GM19240 (cell line): ENCODE measurements at regions not wholly inside any gene's neighbourhood (a gene's known extent, or its start where the extent isn't known, plus 50 kb on each side); places are given as distances from the start of the nearest gene placed in this dataset.

Experiments
- DNase-seq: peaks from one replicate; pipeline ENCODE4 v3.0.0; 2011; ENCODE audit warnings: low spot score; ENCODE audit not compliant: insufficient read length

- no peak for DNase-seq
These were observed 354.2 kb downstream of the FBXO15 start for GRCh38 chr18:73793386-73793785.

- no peak for DNase-seq
These were observed 356.6 kb downstream of the FBXO15 start for GRCh38 chr18:73791081-73791480.

- DNase-seq = no peak
These were observed 357.0 kb downstream of the FBXO15 start for GRCh38 chr18:73790587-73790986.

- DNase-seq = no peak
These were observed 360.3 kb downstream of the FBXO15 start for GRCh38 chr18:73787316-73787715.

GRCh38 chr18:73785300-73785699 is 362.3 kb downstream of the FBXO15 start:
- DNase-seq = no peak

GRCh38 chr18:73784853-73785252 is 362.8 kb downstream of the FBXO15 start:
- DNase-seq = no peak

GRCh38 chr18:73782405-73782804 is 365.2 kb downstream of the FBXO15 start:
- no peak for DNase-seq

GRCh38 chr18:73780218-73780617 is 367.4 kb downstream of the FBXO15 start:
- DNase-seq = no peak

GRCh38 chr18:73778032-73778359 is 369.6 kb downstream of the FBXO15 start:
- no peak for DNase-seq

GRCh38 chr18:73777356-73778031 is 370.1 kb downstream of the FBXO15 start:
- DNase-seq = no peak

- DNase-seq = no peak
These were observed 372.7 kb downstream of the FBXO15 start for GRCh38 chr18:73774811-73775509.

- DNase-seq = no peak
These were observed 379.6 kb downstream of the FBXO15 start for GRCh38 chr18:73768043-73768442.

- DNase-seq = no peak
These were observed 380.6 kb downstream of the FBXO15 start for GRCh38 chr18:73766910-73767515.

- no peak for DNase-seq
These were observed 389.2 kb downstream of the FBXO15 start for GRCh38 chr18:73758446-73758845.

GRCh38 chr18:73756256-73757091 is 391.2 kb downstream of the FBXO15 start:
- no peak for DNase-seq

- no peak for DNase-seq
These were observed 394.7 kb downstream of the FBXO15 start for GRCh38 chr18:73752965-73753364.

- no peak for DNase-seq
These were observed 395.1 kb downstream of the FBXO15 start for GRCh38 chr18:73752546-73752945.

GRCh38 chr18:73750052-73750451 is 397.6 kb downstream of the FBXO15 start:
- DNase-seq = no peak

GRCh38 chr18:73749304-73749703 is 398.3 kb downstream of the FBXO15 start:
- DNase-seq = no peak

GRCh38 chr18:73748731-73749130 is 398.9 kb downstream of the FBXO15 start:
- no peak for DNase-seq

GRCh38 chr18:73746101-73746500 is 401.5 kb downstream of the FBXO15 start:
- no peak for DNase-seq

- DNase-seq = no peak
These were observed 404.7 kb downstream of the FBXO15 start for GRCh38 chr18:73742957-73743356.
